HepG2 (cell line): ENCODE measurements at regions not wholly inside any gene's neighbourhood (a gene's known extent, or its start where the extent isn't known, plus 50 kb on each side); places are given as distances from the start of the nearest gene placed in this dataset.

Experiments
- ATAC-seq: fragments of 200-7000 bp; cut with Tn5 transposase; 3 replicates; pipeline ENCODE4 v1.9.1; 2020; ENCODE audit warnings: mild to moderate bottlenecking, moderate library complexity
- BruUV-seq: library from RNA; stranded (reverse); fragments of 400-500 nt; replicated peaks from 2 replicates; lab custom pipeline; 2021; lab: Mats Ljungman, UMichigan
- CTCF ChIA-PET: fragments of 300-600 bp; formaldehyde crosslinking; extraction: SDS; loops from one replicate; lab custom pipeline; 2021; ENCODE audit warnings: low total read pairs, inconsistent platforms, low intra/inter-chr PET ratio; lab: Yijun Ruan, JAX
- POLR2A ChIA-PET: fragments of 350-600 bp; sonication (Branson Sonifier 250); formaldehyde crosslinking; loops from one replicate; lab custom pipeline; 2020; ENCODE audit warnings: antibody characterized with exemption, inconsistent platforms; lab: Yijun Ruan, JAX
- DNase-seq: peaks from one replicate; pipeline ENCODE4 v3.0.0-alpha.2; 2015; ENCODE audit warnings: low spot score
- FAIRE-seq: peaks from 3 replicates; lab custom pipeline; 2011; peaks lifted over from hg19 to GRCh38; lab: Jason Lieb, UNC
- H2AFZ ChIP-seq: one replicate; pipeline ENCODE4 v1.6.1; 2011; ENCODE audit warnings: low read length, inconsistent platforms
- H3K27ac ChIP-seq: fragments of 300-600 bp; 3 replicates; pipeline ENCODE4 v1.8.0; 2011; ENCODE audit warnings: mixed run types, mild to moderate bottlenecking, mixed read lengths, low read length, inconsistent platforms; ENCODE audit not compliant: insufficient read depth; ENCODE audit errors: extremely low read length
- H3K27me3 ChIP-seq, 2 experiments: fragments of 200-600 bp in 1 of 2; 2 replicates in 1 of 2; 3 replicates in 1 of 2; pipeline versions ENCODE4 v1.6.0 to v1.8.0; 2011; ENCODE audit warnings: low read length in 2 of 2, mild to moderate bottlenecking in 2 of 2, moderate library complexity in 2 of 2, inconsistent platforms in 1 of 2; ENCODE audit not compliant: insufficient read depth in 2 of 2, control insufficient read depth in 1 of 2
- H3K36me3 ChIP-seq, 2 experiments: fragments of 200-600 bp in 1 of 2; replicated peaks in 1 of 2; 2 replicates in 1 of 2; 3 replicates in 1 of 2; pipeline versions ENCODE4 v1.5.1 to v1.8.0; 2011; ENCODE audit warnings: low read length in 2 of 2, inconsistent platforms in 1 of 2; ENCODE audit not compliant: insufficient read depth in 2 of 2, control insufficient read depth in 1 of 2
- H3K4me1 ChIP-seq: 2 replicates; pipeline ENCODE4 v1.5.1; 2012; ENCODE audit warnings: low read length, inconsistent platforms; ENCODE audit not compliant: insufficient read depth
- H3K4me2 ChIP-seq: 2 replicates; pipeline ENCODE4 v1.6.0; 2011; ENCODE audit warnings: low read depth, low read length, inconsistent platforms
- H3K4me3 ChIP-seq, 3 experiments: fragments of 200-600 bp in 1 of 3; sonication (generic), shearing (Covaris generic) in 1 of 3; replicated peaks in 1 of 3; 2 replicates each; pipeline ENCODE4 v1.5.1; 2011 to 2016; ENCODE audit warnings: low read length in 3 of 3, inconsistent platforms in 2 of 3, low read depth in 2 of 3, mild to moderate bottlenecking in 2 of 3, control low read depth in 1 of 3, mixed read lengths in 1 of 3; ENCODE audit not compliant: insufficient read depth in 1 of 3
- H3K79me2 ChIP-seq: one replicate; pipeline ENCODE4 v1.6.1; 2011; ENCODE audit warnings: low read length, inconsistent platforms; ENCODE audit not compliant: insufficient read depth
- H3K9ac ChIP-seq: 2 replicates; pipeline ENCODE4 v1.6.0; 2011; ENCODE audit warnings: mild to moderate bottlenecking, low read depth, low read length, inconsistent platforms; ENCODE audit not compliant: insufficient read depth
- H3K9me3 ChIP-seq: 2 replicates; pipeline ENCODE4 v1.5.1; 2012; ENCODE audit warnings: mild to moderate bottlenecking, low read length
- H4K20me1 ChIP-seq: 2 replicates; pipeline ENCODE4 v1.6.0; 2011; ENCODE audit warnings: inconsistent platforms, mild to moderate bottlenecking, low read length, moderate library complexity; ENCODE audit not compliant: insufficient read depth
- BCL6 ChIP-seq: IDR thresholded peaks from 2 replicates; pipeline ENCODE4 v1.6.1; 2016; ENCODE audit warnings: missing genetic modification reagents, missing compliant biosample characterization
- MED1 ChIP-seq: sonication (generic); formaldehyde crosslinking; IDR thresholded peaks from 2 replicates; pipeline ENCODE4 v1.4.0; 2020; ENCODE audit warnings: missing genetic modification reagents
- MIXL1 ChIP-seq: IDR thresholded peaks from 2 replicates; pipeline ENCODE4 v1.6.1; 2016
- NCOA2 ChIP-seq: sonication (generic); formaldehyde crosslinking; IDR thresholded peaks from 2 replicates; pipeline ENCODE4 v1.8.0; 2022; ENCODE audit warnings: inconsistent platforms
- ONECUT2 ChIP-seq: sonication (generic); formaldehyde crosslinking; IDR thresholded peaks from 2 replicates; pipeline ENCODE4 v1.4.0; 2020; ENCODE audit warnings: missing genetic modification reagents
- SAFB2 ChIP-seq: sonication (generic); formaldehyde crosslinking; IDR thresholded peaks from 2 replicates; pipeline ENCODE4 v1.5.1; 2020; ENCODE audit warnings: missing genetic modification reagents, low read depth, mild to moderate bottlenecking, borderline replicate concordance
- ZMYM4 ChIP-seq: sonication (generic); formaldehyde crosslinking; IDR thresholded peaks from 2 replicates; pipeline ENCODE4 v1.8.1; 2023; ENCODE audit warnings: mild to moderate bottlenecking, missing genetic modification reagents
- WGBS: methylation state at CpG from one replicate; pipeline ENCODE4 v1.1.6; 2017; ENCODE audit warnings: low lambda C conversion rate; 5-methylcytosine and 5-hydroxymethylcytosine counted together
- in situ Hi-C: cut with HindIII; loops from 2 replicates; pipeline ENCODE4 v1.10.0; 2017; ENCODE audit warnings: low pct_unique_long_range_greater_than_20kb; ENCODE audit not compliant: extremely low pct_ligation_motif_present
- intact Hi-C: fragments of 100-400 bp; cut with micrococcal nuclease; formaldehyde crosslinking; loops from one replicate; pipeline ENCODE4 v1.10.0; 2022; ENCODE audit not compliant: unreplicated experiment
- TF ChIP-seq, protein P1 (sequence below): sonication (generic); formaldehyde crosslinking; IDR thresholded peaks from 2 replicates; pipeline ENCODE4 v1.5.1; 2020; ENCODE audit warnings: mild to moderate bottlenecking, missing genetic modification reagents, borderline replicate concordance
- TF ChIP-seq, protein P2 (sequence below): IDR thresholded peaks from 2 replicates; pipeline ENCODE4 v1.4.0; 2020; ENCODE audit warnings: mild to moderate bottlenecking, missing genetic modification reagents
- TF ChIP-seq, protein P3 (sequence below): sonication (generic); formaldehyde crosslinking; IDR thresholded peaks from 2 replicates; pipeline ENCODE4 v1.5.0; 2020; ENCODE audit warnings: mild to moderate bottlenecking, missing genetic modification reagents

DNA sequence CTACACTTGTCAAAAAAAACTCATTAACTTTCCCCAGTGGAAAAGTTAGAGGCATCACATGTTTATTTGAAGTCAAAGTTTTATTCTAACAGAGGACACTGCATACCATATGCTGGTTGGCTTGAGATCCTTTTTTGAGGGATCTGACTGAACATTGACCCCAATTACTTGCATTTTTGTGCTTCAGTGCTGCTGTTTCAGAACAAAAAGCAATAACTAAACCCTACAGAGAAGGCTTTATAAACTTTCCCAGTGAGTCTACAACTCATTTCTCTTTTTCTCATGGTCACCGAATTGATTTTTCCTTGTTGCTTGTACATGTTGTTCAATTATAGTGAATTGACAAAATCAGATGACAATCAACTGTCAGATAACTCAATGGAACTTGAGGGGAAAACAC, 69.3 kb upstream of the PHYHIPL start:
- Histone ChIP-seq H3K79me2 (no peaks in the 10 kb centered on the region), H2AFZ (peak overlapping the region; percentile 46), H3K27me3 (no peaks in the 10 kb centered on the region), H3K4me1 (peaks cover 55% of the 10 kb centered on the region), H3K9ac (peak overlapping the region; percentile 4; the same call in 1 of the 2 replicates), H4K20me1 (no peaks in the 10 kb centered on the region), H3K4me3 (no peak overlapping the region), H3K36me3 (no peaks in the 10 kb centered on the region), H3K4me2 (0 out of 2 replicates have a peak overlapping the region, but pooled peaks have one; percentile 29), H3K9me3 (no peaks in the 10 kb centered on the region; the same call in 1 of the 2 replicates), H3K27ac (peak overlapping the region; percentile 69)
- WGBS, result 20% methylated on average over 1 of the region's 1 CpG
- ChIA-PET POLR2A (interaction anchor here (3.2 kb wide), 1 partner anchor 100 kb away, joined by 13 read pairs; no protein-coding TSS in a partner anchor), CTCF (no interaction called here)
- no TSS peak for BruUV-seq
- intact Hi-C loops (loop anchor here (5.0 kb wide), 2 partner anchors 35 to 65 kb away; no protein-coding TSS in a partner anchor), in situ Hi-C loops (no loop called here)
- peak; percentile 71 for FAIRE-seq
- DNase-seq, result peak; percentile 78
- peak; percentile 87 for ATAC-seq
- TF ChIP-seq, protein P1, sequence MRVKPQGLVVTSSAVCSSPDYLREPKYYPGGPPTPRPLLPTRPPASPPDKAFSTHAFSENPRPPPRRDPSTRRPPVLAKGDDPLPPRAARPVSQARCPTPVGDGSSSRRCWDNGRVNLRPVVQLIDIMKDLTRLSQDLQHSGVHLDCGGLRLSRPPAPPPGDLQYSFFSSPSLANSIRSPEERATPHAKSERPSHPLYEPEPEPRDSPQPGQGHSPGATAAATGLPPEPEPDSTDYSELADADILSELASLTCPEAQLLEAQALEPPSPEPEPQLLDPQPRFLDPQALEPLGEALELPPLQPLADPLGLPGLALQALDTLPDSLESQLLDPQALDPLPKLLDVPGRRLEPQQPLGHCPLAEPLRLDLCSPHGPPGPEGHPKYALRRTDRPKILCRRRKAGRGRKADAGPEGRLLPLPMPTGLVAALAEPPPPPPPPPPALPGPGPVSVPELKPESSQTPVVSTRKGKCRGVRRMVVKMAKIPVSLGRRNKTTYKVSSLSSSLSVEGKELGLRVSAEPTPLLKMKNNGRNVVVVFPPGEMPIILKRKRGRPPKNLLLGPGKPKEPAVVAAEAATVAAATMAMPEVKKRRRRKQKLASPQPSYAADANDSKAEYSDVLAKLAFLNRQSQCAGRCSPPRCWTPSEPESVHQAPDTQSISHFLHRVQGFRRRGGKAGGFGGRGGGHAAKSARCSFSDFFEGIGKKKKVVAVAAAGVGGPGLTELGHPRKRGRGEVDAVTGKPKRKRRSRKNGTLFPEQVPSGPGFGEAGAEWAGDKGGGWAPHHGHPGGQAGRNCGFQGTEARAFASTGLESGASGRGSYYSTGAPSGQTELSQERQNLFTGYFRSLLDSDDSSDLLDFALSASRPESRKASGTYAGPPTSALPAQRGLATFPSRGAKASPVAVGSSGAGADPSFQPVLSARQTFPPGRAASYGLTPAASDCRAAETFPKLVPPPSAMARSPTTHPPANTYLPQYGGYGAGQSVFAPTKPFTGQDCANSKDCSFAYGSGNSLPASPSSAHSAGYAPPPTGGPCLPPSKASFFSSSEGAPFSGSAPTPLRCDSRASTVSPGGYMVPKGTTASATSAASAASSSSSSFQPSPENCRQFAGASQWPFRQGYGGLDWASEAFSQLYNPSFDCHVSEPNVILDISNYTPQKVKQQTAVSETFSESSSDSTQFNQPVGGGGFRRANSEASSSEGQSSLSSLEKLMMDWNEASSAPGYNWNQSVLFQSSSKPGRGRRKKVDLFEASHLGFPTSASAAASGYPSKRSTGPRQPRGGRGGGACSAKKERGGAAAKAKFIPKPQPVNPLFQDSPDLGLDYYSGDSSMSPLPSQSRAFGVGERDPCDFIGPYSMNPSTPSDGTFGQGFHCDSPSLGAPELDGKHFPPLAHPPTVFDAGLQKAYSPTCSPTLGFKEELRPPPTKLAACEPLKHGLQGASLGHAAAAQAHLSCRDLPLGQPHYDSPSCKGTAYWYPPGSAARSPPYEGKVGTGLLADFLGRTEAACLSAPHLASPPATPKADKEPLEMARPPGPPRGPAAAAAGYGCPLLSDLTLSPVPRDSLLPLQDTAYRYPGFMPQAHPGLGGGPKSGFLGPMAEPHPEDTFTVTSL (CRISPR knock-in tag), result peak; percentile 17; the same call in 1 of the 2 replicates
- TF ChIP-seq BCL6 (peak; percentile 63), NCOA2 (0 out of 2 replicates have a peak, but pooled peaks have one; percentile 20), SAFB2 (CRISPR knock-in tag) (no peak), ONECUT2 (CRISPR knock-in tag) (peak; percentile 54; the same call in 1 of the 2 replicates), MED1 (CRISPR knock-in tag) (peak; percentile 47; the same call in 1 of the 2 replicates), ZMYM4 (0 out of 2 replicates have a peak, but pooled peaks have one; percentile 16), MIXL1 (CRISPR knock-in tag) (peak; percentile 18; the same call in 1 of the 2 replicates)
- TF ChIP-seq, protein P2, sequence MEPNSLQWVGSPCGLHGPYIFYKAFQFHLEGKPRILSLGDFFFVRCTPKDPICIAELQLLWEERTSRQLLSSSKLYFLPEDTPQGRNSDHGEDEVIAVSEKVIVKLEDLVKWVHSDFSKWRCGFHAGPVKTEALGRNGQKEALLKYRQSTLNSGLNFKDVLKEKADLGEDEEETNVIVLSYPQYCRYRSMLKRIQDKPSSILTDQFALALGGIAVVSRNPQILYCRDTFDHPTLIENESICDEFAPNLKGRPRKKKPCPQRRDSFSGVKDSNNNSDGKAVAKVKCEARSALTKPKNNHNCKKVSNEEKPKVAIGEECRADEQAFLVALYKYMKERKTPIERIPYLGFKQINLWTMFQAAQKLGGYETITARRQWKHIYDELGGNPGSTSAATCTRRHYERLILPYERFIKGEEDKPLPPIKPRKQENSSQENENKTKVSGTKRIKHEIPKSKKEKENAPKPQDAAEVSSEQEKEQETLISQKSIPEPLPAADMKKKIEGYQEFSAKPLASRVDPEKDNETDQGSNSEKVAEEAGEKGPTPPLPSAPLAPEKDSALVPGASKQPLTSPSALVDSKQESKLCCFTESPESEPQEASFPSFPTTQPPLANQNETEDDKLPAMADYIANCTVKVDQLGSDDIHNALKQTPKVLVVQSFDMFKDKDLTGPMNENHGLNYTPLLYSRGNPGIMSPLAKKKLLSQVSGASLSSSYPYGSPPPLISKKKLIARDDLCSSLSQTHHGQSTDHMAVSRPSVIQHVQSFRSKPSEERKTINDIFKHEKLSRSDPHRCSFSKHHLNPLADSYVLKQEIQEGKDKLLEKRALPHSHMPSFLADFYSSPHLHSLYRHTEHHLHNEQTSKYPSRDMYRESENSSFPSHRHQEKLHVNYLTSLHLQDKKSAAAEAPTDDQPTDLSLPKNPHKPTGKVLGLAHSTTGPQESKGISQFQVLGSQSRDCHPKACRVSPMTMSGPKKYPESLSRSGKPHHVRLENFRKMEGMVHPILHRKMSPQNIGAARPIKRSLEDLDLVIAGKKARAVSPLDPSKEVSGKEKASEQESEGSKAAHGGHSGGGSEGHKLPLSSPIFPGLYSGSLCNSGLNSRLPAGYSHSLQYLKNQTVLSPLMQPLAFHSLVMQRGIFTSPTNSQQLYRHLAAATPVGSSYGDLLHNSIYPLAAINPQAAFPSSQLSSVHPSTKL, result peak; percentile 25; the same call in 1 of the 2 replicates
- TF ChIP-seq, protein P3, sequence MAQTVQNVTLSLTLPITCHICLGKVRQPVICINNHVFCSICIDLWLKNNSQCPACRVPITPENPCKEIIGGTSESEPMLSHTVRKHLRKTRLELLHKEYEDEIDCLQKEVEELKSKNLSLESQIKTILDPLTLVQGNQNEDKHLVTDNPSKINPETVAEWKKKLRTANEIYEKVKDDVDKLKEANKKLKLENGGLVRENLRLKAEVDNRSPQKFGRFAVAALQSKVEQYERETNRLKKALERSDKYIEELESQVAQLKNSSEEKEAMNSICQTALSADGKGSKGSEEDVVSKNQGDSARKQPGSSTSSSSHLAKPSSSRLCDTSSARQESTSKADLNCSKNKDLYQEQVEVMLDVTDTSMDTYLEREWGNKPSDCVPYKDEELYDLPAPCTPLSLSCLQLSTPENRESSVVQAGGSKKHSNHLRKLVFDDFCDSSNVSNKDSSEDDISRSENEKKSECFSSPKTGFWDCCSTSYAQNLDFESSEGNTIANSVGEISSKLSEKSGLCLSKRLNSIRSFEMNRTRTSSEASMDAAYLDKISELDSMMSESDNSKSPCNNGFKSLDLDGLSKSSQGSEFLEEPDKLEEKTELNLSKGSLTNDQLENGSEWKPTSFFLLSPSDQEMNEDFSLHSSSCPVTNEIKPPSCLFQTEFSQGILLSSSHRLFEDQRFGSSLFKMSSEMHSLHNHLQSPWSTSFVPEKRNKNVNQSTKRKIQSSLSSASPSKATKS (CRISPR knock-in tag), result no peak
